ENCODE measurements at regions not wholly inside any gene's neighbourhood (a gene's known extent, or its start where the extent isn't known, plus 50 kb on each side); places are given as distances from the start of the nearest gene placed in this dataset.

DNA sequence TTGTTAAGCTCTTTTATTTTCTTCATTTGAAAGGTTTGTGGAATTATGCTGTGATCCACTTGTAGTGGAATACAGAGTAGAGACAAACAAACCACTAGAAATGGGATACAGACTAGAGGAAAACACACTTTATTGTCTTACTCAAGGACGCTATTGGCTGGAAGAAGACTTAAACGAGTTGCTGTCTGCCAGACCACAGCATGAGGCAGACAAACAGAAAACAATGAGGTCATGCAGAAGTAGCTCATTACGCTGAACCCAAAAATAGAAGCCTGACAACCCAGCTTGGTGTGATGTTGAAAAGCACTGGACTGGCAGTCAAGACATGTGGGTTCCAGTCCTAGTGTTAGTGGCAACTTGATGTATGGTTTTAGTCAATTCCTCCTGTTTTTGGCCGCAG lies 62.4 kb upstream of the P3H2 start:
- H3K4me2 ChIP-seq = no peak overlapping the region
- Mint-ChIP-seq H3K27ac (no peak overlapping the region), H3K4me1 (peaks cover 6% of the 10 kb centered on the region; the same call in 2 of the 3 replicates), H3K27me3 (ENCODE audit: insufficient read depth, low read depth, poor library complexity) (peaks cover 2% of the 10 kb centered on the region), H3K9me3 (no peaks in the 10 kb centered on the region), H3K36me3 (ENCODE audit: low read depth) (no peaks in the 10 kb centered on the region), H3K4me3 (no peak overlapping the region)
- no peaks in the 10 kb centered on the region for H3K4me1 ChIP-seq (ENCODE audit: insufficient read depth)
- no peaks in the 10 kb centered on the region for H3K27me3 ChIP-seq (ENCODE audit: insufficient read depth)
- ATAC-seq (peak; percentile 48; the same call in 2 of the 3 replicates), DNase-seq (ENCODE audit: low spot score) (peak; percentile 18)
- H3K27ac ChIP-seq (ENCODE audit: low read depth) = no peak overlapping the region
- H3F3A ChIP-seq (replicated peaks; ENCODE audit: low read depth) = no peaks in the 10 kb centered on the region
- H3K4me3 ChIP-seq = no peak overlapping the region
- no peaks in the 10 kb centered on the region for H4K20me1 ChIP-seq (replicated peaks; ENCODE audit: insufficient read depth)
- H3K79me2 ChIP-seq (replicated peaks; ENCODE audit: insufficient read depth) = no peaks in the 10 kb centered on the region
- H3K9me2 ChIP-seq (ENCODE audit: insufficient read depth) = no peaks in the 10 kb centered on the region
- peak overlapping the region; percentile 2; the same call in 1 of the 2 replicates for H2AFZ ChIP-seq
- TF ChIP-seq REST (IDR thresholded peaks at IDR 0.05; ENCODE audit: unreplicated experiment) = no peak
- no peak for TF ChIP-seq EZH2phosphoT487 (IDR thresholded peaks at IDR 0.05; ENCODE audit: unreplicated experiment)
- TF ChIP-seq POLR2AphosphoS5 (IDR thresholded peaks at IDR 0.05; ENCODE audit: low read depth) = no peak
- TF ChIP-seq ZNF114 (CRISPR knock-in tag; IDR thresholded peaks at IDR 0.05) = no peak
- TF ChIP-seq JUNB (IDR thresholded peaks at IDR 0.05; ENCODE audit: unreplicated experiment) = no peak
- no peak for TF ChIP-seq CREB1 (CRISPR knock-in tag; IDR thresholded peaks at IDR 0.05; ENCODE audit: low read depth)
- TF ChIP-seq, protein P1, sequence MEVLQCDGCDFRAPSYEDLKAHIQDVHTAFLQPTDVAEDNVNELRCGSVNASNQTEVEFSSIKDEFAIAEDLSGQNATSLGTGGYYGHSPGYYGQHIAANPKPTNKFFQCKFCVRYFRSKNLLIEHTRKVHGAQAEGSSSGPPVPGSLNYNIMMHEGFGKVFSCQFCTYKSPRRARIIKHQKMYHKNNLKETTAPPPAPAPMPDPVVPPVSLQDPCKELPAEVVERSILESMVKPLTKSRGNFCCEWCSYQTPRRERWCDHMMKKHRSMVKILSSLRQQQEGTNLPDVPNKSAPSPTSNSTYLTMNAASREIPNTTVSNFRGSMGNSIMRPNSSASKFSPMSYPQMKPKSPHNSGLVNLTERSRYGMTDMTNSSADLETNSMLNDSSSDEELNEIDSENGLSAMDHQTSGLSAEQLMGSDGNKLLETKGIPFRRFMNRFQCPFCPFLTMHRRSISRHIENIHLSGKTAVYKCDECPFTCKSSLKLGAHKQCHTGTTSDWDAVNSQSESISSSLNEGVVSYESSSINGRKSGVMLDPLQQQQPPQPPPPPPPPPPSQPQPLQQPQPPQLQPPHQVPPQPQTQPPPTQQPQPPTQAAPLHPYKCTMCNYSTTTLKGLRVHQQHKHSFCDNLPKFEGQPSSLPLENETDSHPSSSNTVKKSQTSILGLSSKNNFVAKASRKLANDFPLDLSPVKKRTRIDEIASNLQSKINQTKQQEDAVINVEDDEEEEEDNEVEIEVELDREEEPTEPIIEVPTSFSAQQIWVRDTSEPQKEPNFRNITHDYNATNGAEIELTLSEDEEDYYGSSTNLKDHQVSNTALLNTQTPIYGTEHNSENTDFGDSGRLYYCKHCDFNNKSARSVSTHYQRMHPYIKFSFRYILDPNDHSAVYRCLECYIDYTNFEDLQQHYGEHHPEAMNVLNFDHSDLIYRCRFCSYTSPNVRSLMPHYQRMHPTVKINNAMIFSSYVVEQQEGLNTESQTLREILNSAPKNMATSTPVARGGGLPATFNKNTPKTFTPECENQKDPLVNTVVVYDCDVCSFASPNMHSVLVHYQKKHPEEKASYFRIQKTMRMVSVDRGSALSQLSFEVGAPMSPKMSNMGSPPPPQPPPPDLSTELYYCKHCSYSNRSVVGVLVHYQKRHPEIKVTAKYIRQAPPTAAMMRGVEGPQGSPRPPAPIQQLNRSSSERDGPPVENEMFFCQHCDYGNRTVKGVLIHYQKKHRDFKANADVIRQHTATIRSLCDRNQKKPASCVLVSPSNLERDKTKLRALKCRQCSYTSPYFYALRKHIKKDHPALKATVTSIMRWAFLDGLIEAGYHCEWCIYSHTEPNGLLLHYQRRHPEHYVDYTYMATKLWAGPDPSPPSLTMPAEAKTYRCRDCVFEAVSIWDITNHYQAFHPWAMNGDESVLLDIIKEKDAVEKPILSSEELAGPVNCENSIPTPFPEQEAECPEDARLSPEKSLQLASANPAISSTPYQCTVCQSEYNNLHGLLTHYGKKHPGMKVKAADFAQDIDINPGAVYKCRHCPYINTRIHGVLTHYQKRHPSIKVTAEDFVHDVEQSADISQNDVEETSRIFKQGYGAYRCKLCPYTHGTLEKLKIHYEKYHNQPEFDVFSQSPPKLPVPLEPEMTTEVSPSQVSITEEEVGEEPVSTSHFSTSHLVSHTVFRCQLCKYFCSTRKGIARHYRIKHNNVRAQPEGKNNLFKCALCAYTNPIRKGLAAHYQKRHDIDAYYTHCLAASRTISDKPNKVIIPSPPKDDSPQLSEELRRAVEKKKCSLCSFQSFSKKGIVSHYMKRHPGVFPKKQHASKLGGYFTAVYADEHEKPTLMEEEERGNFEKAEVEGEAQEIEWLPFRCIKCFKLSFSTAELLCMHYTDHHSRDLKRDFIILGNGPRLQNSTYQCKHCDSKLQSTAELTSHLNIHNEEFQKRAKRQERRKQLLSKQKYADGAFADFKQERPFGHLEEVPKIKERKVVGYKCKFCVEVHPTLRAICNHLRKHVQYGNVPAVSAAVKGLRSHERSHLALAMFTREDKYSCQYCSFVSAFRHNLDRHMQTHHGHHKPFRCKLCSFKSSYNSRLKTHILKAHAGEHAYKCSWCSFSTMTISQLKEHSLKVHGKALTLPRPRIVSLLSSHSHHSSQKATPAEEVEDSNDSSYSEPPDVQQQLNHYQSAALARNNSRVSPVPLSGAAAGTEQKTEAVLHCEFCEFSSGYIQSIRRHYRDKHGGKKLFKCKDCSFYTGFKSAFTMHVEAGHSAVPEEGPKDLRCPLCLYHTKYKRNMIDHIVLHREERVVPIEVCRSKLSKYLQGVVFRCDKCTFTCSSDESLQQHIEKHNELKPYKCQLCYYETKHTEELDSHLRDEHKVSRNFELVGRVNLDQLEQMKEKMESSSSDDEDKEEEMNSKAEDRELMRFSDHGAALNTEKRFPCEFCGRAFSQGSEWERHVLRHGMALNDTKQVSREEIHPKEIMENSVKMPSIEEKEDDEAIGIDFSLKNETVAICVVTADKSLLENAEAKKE (CRISPR knock-in tag; IDR thresholded peaks at IDR 0.05) = no peak
- no peak for TF ChIP-seq EZH2 (IDR thresholded peaks at IDR 0.05; ENCODE audit: low read depth, unreplicated experiment)
- no peaks in the 10 kb centered on the region for H3K36me3 ChIP-seq (ENCODE audit: insufficient read depth)
